Activated CD8-positive, alpha-beta memory T cell treated with anti-CD3 and anti-CD28 coated beads, Interleukin-2, amount 50 U/mL, for 4 hours (primary cell): ENCODE measurements at regions not wholly inside any gene's neighbourhood (a gene's known extent, or its start where the extent isn't known, plus 50 kb on each side); places are given as distances from the start of the nearest gene placed in this dataset.
"Not testable (repeated sequence)": the region's sequence is repeated elsewhere in the genome, so short reads cannot be mapped to it uniquely, and the experiment has no call there.

Experiments
- DNase-seq: peaks from one replicate; pipeline ENCODE4 v3.0.0-alpha.2; 2020

- no peak for DNase-seq
These were observed 93.9 kb downstream of the EOMES start for GRCh38 chr3:27628026-27628750.

- DNase-seq, result no peak
These were observed 95.5 kb downstream of the EOMES start for GRCh38 chr3:27626596-27627118.

GRCh38 chr3:27625864-27626263 lies 96.3 kb downstream of the EOMES start:
- DNase-seq, result no peak

- DNase-seq, result no peak
These were observed 98.9 kb downstream of the EOMES start for GRCh38 chr3:27623085-27623753.

GRCh38 chr3:27617552-27617951 lies 104.6 kb downstream of the EOMES start:
- DNase-seq, result no peak

- DNase-seq, result no peak
These were observed 106.1 kb downstream of the EOMES start for GRCh38 chr3:27616031-27616430.

- DNase-seq, result no peak
These were observed 106.6 kb downstream of the EOMES start for GRCh38 chr3:27615555-27615954.

- no peak for DNase-seq
These were observed 107.5 kb downstream of the EOMES start for GRCh38 chr3:27614592-27614991.

GRCh38 chr3:27613846-27614500 lies 108.2 kb downstream of the EOMES start:
- no peak for DNase-seq

- no peak for DNase-seq
These were observed 111.2 kb downstream of the EOMES start for GRCh38 chr3:27610800-27611525.

- no peak for DNase-seq
These were observed 114.8 kb downstream of the EOMES start for GRCh38 chr3:27607370-27607769.

- no peak for DNase-seq
These were observed 115.6 kb downstream of the EOMES start for GRCh38 chr3:27606537-27606936.

GRCh38 chr3:27601311-27601710 lies 117.1 kb upstream of the SLC4A7 start:
- not testable (repeated sequence) for DNase-seq

GRCh38 chr3:27599741-27600140 lies 115.6 kb upstream of the SLC4A7 start:
- DNase-seq, result not testable (repeated sequence)

- DNase-seq, result no peak
These were observed 112.7 kb upstream of the SLC4A7 start for GRCh38 chr3:27596921-27597320.

GRCh38 chr3:27596334-27596841 lies 112.2 kb upstream of the SLC4A7 start:
- no peak for DNase-seq

GRCh38 chr3:27594096-27594690 lies 110.0 kb upstream of the SLC4A7 start:
- no peak for DNase-seq

- no peak for DNase-seq
These were observed 109.0 kb upstream of the SLC4A7 start for GRCh38 chr3:27593173-27593572.

- no peak for DNase-seq
These were observed 107.4 kb upstream of the SLC4A7 start for GRCh38 chr3:27591312-27592210.

GRCh38 chr3:27590437-27591298 lies 106.5 kb upstream of the SLC4A7 start:
- DNase-seq, result no peak
